HepG2 (cell line): ENCODE measurements at regions not wholly inside any gene's neighbourhood (a gene's known extent, or its start where the extent isn't known, plus 50 kb on each side); places are given as distances from the start of the nearest gene placed in this dataset.

ENCODE experiments used
- ATAC-seq: fragments of 200-7000 bp; cut with Tn5 transposase; 3 replicates; pipeline ENCODE4 v1.9.1; 2020; ENCODE audit warnings: mild to moderate bottlenecking, moderate library complexity
- BruUV-seq: library from RNA; stranded (reverse); fragments of 400-500 nt; replicated peaks from 2 replicates; lab custom pipeline; 2021; lab: Mats Ljungman, UMichigan
- CTCF ChIA-PET: fragments of 300-600 bp; formaldehyde crosslinking; extraction: SDS; loops from one replicate; lab custom pipeline; 2021; ENCODE audit warnings: low total read pairs, inconsistent platforms, low intra/inter-chr PET ratio; lab: Yijun Ruan, JAX
- POLR2A ChIA-PET: fragments of 350-600 bp; sonication (Branson Sonifier 250); formaldehyde crosslinking; loops from one replicate; lab custom pipeline; 2020; ENCODE audit warnings: antibody characterized with exemption, inconsistent platforms; lab: Yijun Ruan, JAX
- DNase-seq: peaks from one replicate; pipeline ENCODE4 v3.0.0-alpha.2; 2015; ENCODE audit warnings: low spot score
- FAIRE-seq: peaks from 3 replicates; lab custom pipeline; 2011; peaks lifted over from hg19 to GRCh38; lab: Jason Lieb, UNC
- H2AFZ ChIP-seq: one replicate; pipeline ENCODE4 v1.6.1; 2011; ENCODE audit warnings: low read length, inconsistent platforms
- H3K27ac ChIP-seq: fragments of 300-600 bp; 3 replicates; pipeline ENCODE4 v1.8.0; 2011; ENCODE audit warnings: mixed run types, mild to moderate bottlenecking, mixed read lengths, low read length, inconsistent platforms; ENCODE audit not compliant: insufficient read depth; ENCODE audit errors: extremely low read length
- H3K27me3 ChIP-seq, 2 experiments: fragments of 200-600 bp in 1 of 2; 2 replicates in 1 of 2; 3 replicates in 1 of 2; pipeline versions ENCODE4 v1.6.0 to v1.8.0; 2011; ENCODE audit warnings: low read length in 2 of 2, mild to moderate bottlenecking in 2 of 2, moderate library complexity in 2 of 2, inconsistent platforms in 1 of 2; ENCODE audit not compliant: insufficient read depth in 2 of 2, control insufficient read depth in 1 of 2
- H3K36me3 ChIP-seq, 2 experiments: fragments of 200-600 bp in 1 of 2; replicated peaks in 1 of 2; 2 replicates in 1 of 2; 3 replicates in 1 of 2; pipeline versions ENCODE4 v1.5.1 to v1.8.0; 2011; ENCODE audit warnings: low read length in 2 of 2, inconsistent platforms in 1 of 2; ENCODE audit not compliant: insufficient read depth in 2 of 2, control insufficient read depth in 1 of 2
- H3K4me1 ChIP-seq: 2 replicates; pipeline ENCODE4 v1.5.1; 2012; ENCODE audit warnings: low read length, inconsistent platforms; ENCODE audit not compliant: insufficient read depth
- H3K4me2 ChIP-seq: 2 replicates; pipeline ENCODE4 v1.6.0; 2011; ENCODE audit warnings: low read depth, low read length, inconsistent platforms
- H3K4me3 ChIP-seq, 3 experiments: fragments of 200-600 bp in 1 of 3; sonication (generic), shearing (Covaris generic) in 1 of 3; replicated peaks in 1 of 3; 2 replicates each; pipeline ENCODE4 v1.5.1; 2011 to 2016; ENCODE audit warnings: low read length in 3 of 3, inconsistent platforms in 2 of 3, low read depth in 2 of 3, mild to moderate bottlenecking in 2 of 3, control low read depth in 1 of 3, mixed read lengths in 1 of 3; ENCODE audit not compliant: insufficient read depth in 1 of 3
- H3K79me2 ChIP-seq: one replicate; pipeline ENCODE4 v1.6.1; 2011; ENCODE audit warnings: low read length, inconsistent platforms; ENCODE audit not compliant: insufficient read depth
- H3K9ac ChIP-seq: 2 replicates; pipeline ENCODE4 v1.6.0; 2011; ENCODE audit warnings: mild to moderate bottlenecking, low read depth, low read length, inconsistent platforms; ENCODE audit not compliant: insufficient read depth
- H3K9me3 ChIP-seq: 2 replicates; pipeline ENCODE4 v1.5.1; 2012; ENCODE audit warnings: mild to moderate bottlenecking, low read length
- H4K20me1 ChIP-seq: 2 replicates; pipeline ENCODE4 v1.6.0; 2011; ENCODE audit warnings: inconsistent platforms, mild to moderate bottlenecking, low read length, moderate library complexity; ENCODE audit not compliant: insufficient read depth
- ATF7-NPFF ChIP-seq: sonication (generic); formaldehyde crosslinking; IDR thresholded peaks from 2 replicates; pipeline ENCODE4 v1.8.1; 2023; ENCODE audit warnings: mild to moderate bottlenecking, low read depth, missing genetic modification reagents, moderate library complexity
- ERF ChIP-seq: IDR thresholded peaks from 2 replicates; pipeline ENCODE4 v1.6.1; 2018; ENCODE audit warnings: missing biosample characterization, missing genetic modification reagents
- KLF16 ChIP-seq, 2 experiments: sonication (generic) in 1 of 2; formaldehyde crosslinking in 1 of 2; IDR thresholded peaks; 2 replicates each; pipeline versions ENCODE4 v1.6.1 to v1.8.0; 2016 to 2023; ENCODE audit warnings: missing genetic modification reagents in 2 of 2, missing compliant biosample characterization in 1 of 2
- KMT2B ChIP-seq: IDR thresholded peaks from 2 replicates; pipeline ENCODE4 v1.6.1; 2016; ENCODE audit warnings: missing genetic modification reagents, missing compliant biosample characterization
- NFATC3 ChIP-seq: sonication (generic); formaldehyde crosslinking; IDR thresholded peaks from 2 replicates; pipeline ENCODE4 v1.5.1; 2020; ENCODE audit warnings: mild to moderate bottlenecking, missing genetic modification reagents
- PHB2 ChIP-seq: fragments of 450-650 bp; IDR thresholded peaks from 2 replicates; pipeline ENCODE4 v1.6.1; 2018; ENCODE audit not compliant: partially characterized antibody
- PHF8 ChIP-seq: sonication (generic); formaldehyde crosslinking; IDR thresholded peaks from 2 replicates; pipeline ENCODE4 v1.5.0; 2020; ENCODE audit warnings: missing genetic modification reagents
- RFXAP ChIP-seq: sonication (generic); formaldehyde crosslinking; IDR thresholded peaks from 2 replicates; pipeline ENCODE4 v1.4.0; 2020; ENCODE audit warnings: missing genetic modification reagents, borderline replicate concordance
- ZBTB33 ChIP-seq: sonication (generic); formaldehyde crosslinking; IDR thresholded peaks from 2 replicates; pipeline ENCODE4 v1.4.0; 2020; ENCODE audit warnings: missing genetic modification reagents
- ZFP41 ChIP-seq: sonication (generic); formaldehyde crosslinking; IDR thresholded peaks from 2 replicates; pipeline ENCODE4 v1.4.0; 2020; ENCODE audit warnings: mild to moderate bottlenecking, missing genetic modification reagents, borderline replicate concordance
- ZKSCAN1 ChIP-seq: fragments of 150-350 bp; IDR thresholded peaks from 2 replicates; pipeline ENCODE4 v1.6.1; 2014; ENCODE audit warnings: low read length
- ZNF205 ChIP-seq: IDR thresholded peaks from 2 replicates; pipeline ENCODE4 v1.6.1; 2018; ENCODE audit warnings: missing biosample characterization, missing genetic modification reagents
- ZNF253 ChIP-seq: sonication (generic); formaldehyde crosslinking; IDR thresholded peaks from 2 replicates; pipeline ENCODE4 v1.8.0; 2022; ENCODE audit warnings: mild to moderate bottlenecking, missing genetic modification reagents, borderline replicate concordance
- ZNF468 ChIP-seq: sonication (generic); formaldehyde crosslinking; IDR thresholded peaks from 2 replicates; pipeline ENCODE4 v1.8.0; 2022; ENCODE audit warnings: mild to moderate bottlenecking, moderate library complexity, missing genetic modification reagents
- ZSCAN21 ChIP-seq: sonication (generic); formaldehyde crosslinking; IDR thresholded peaks from 2 replicates; pipeline ENCODE4 v1.8.0; 2022; ENCODE audit warnings: mild to moderate bottlenecking, missing genetic modification reagents, moderate library complexity, borderline replicate concordance
- WGBS: methylation state at CpG from one replicate; pipeline ENCODE4 v1.1.6; 2017; ENCODE audit warnings: low lambda C conversion rate; 5-methylcytosine and 5-hydroxymethylcytosine counted together
- in situ Hi-C: cut with HindIII; loops from 2 replicates; pipeline ENCODE4 v1.10.0; 2017; ENCODE audit warnings: low pct_unique_long_range_greater_than_20kb; ENCODE audit not compliant: extremely low pct_ligation_motif_present
- intact Hi-C: fragments of 100-400 bp; cut with micrococcal nuclease; formaldehyde crosslinking; loops from one replicate; pipeline ENCODE4 v1.10.0; 2022; ENCODE audit not compliant: unreplicated experiment
- TF ChIP-seq, protein P1 (sequence below): sonication (generic); formaldehyde crosslinking; IDR thresholded peaks from 2 replicates; pipeline ENCODE4 v1.5.1; 2020; ENCODE audit warnings: mild to moderate bottlenecking, missing genetic modification reagents, borderline replicate concordance

GRCh38 chr3:151992326-151993041 lies 119.0 kb downstream of the SUCNR1 start (continued):
- TF ChIP-seq ZBTB33 (CRISPR knock-in tag) (no peak), ZNF205 (no peak), ZNF468 (no peak)

- intact Hi-C loops: no loop called here
- Histone ChIP-seq H3K9ac (no peak overlapping the region), H3K9me3 (no peaks in the 10 kb centered on the region), H3K27me3 (no peaks in the 10 kb centered on the region), H3K4me1 (no peaks in the 10 kb centered on the region), H3K36me3 (no peaks in the 10 kb centered on the region), H4K20me1 (no peaks in the 10 kb centered on the region), H3K4me2 (no peak overlapping the region), H3K27ac (no peak overlapping the region), H2AFZ (no peak overlapping the region), H3K4me3 (no peak overlapping the region), H3K79me2 (no peaks in the 10 kb centered on the region)
- in situ Hi-C loops: no loop called here
- CTCF ChIA-PET: no interaction called here
- ATAC-seq (no peak), DNase-seq (no peak), FAIRE-seq (no peak)
- no TSS peak for BruUV-seq
- POLR2A ChIA-PET: no interaction called here
- WGBS: 0% methylated on average over 1 of the region's 1 CpG
- TF ChIP-seq PHF8 (CRISPR knock-in tag) (no peak), ZFP41 (CRISPR knock-in tag) (no peak), PHB2 (no peak), ZKSCAN1 (no peak), KMT2B (CRISPR knock-in tag) (no peak), KLF16 (CRISPR knock-in tag; IDR thresholded peaks at IDR 0.05) (no peak), RFXAP (CRISPR knock-in tag) (no peak), ATF7-NPFF (CRISPR knock-in tag) (no peak), NFATC3 (no peak), ERF (CRISPR knock-in tag) (no peak), ZNF253 (no peak), ZSCAN21 (CRISPR knock-in tag) (no peak)
- TF ChIP-seq, protein P1, sequence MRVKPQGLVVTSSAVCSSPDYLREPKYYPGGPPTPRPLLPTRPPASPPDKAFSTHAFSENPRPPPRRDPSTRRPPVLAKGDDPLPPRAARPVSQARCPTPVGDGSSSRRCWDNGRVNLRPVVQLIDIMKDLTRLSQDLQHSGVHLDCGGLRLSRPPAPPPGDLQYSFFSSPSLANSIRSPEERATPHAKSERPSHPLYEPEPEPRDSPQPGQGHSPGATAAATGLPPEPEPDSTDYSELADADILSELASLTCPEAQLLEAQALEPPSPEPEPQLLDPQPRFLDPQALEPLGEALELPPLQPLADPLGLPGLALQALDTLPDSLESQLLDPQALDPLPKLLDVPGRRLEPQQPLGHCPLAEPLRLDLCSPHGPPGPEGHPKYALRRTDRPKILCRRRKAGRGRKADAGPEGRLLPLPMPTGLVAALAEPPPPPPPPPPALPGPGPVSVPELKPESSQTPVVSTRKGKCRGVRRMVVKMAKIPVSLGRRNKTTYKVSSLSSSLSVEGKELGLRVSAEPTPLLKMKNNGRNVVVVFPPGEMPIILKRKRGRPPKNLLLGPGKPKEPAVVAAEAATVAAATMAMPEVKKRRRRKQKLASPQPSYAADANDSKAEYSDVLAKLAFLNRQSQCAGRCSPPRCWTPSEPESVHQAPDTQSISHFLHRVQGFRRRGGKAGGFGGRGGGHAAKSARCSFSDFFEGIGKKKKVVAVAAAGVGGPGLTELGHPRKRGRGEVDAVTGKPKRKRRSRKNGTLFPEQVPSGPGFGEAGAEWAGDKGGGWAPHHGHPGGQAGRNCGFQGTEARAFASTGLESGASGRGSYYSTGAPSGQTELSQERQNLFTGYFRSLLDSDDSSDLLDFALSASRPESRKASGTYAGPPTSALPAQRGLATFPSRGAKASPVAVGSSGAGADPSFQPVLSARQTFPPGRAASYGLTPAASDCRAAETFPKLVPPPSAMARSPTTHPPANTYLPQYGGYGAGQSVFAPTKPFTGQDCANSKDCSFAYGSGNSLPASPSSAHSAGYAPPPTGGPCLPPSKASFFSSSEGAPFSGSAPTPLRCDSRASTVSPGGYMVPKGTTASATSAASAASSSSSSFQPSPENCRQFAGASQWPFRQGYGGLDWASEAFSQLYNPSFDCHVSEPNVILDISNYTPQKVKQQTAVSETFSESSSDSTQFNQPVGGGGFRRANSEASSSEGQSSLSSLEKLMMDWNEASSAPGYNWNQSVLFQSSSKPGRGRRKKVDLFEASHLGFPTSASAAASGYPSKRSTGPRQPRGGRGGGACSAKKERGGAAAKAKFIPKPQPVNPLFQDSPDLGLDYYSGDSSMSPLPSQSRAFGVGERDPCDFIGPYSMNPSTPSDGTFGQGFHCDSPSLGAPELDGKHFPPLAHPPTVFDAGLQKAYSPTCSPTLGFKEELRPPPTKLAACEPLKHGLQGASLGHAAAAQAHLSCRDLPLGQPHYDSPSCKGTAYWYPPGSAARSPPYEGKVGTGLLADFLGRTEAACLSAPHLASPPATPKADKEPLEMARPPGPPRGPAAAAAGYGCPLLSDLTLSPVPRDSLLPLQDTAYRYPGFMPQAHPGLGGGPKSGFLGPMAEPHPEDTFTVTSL (CRISPR knock-in tag): no peak
Measured at GRCh38 chr3:151995091-151995490, 121.6 kb downstream of the SUCNR1 start.
